Caco-2 (cell line): ENCODE measurements at regions not wholly inside any gene's neighbourhood (a gene's known extent, or its start where the extent isn't known, plus 50 kb on each side); places are given as distances from the start of the nearest gene placed in this dataset.

ENCODE experiments used
- BruUV-seq: library from RNA; stranded (reverse); fragments of 400-500 nt; replicated peaks from 2 replicates; lab custom pipeline; 2021; lab: Mats Ljungman, UMichigan
- CTCF ChIA-PET: fragments of 300-600 bp; sonication (Branson Sonifier 250); formaldehyde crosslinking; loops from one replicate; lab custom pipeline; 2022; ENCODE audit warnings: antibody characterized with exemption; lab: Charles Lee
- POLR2A ChIA-PET: fragments of 300-600 bp; sonication (Branson Sonifier 250); formaldehyde crosslinking; loops from one replicate; lab custom pipeline; 2022; ENCODE audit warnings: antibody characterized with exemption; lab: Charles Lee
- DNase-seq, 2 experiments: peaks; one replicate each; pipeline versions ENCODE4 v3.0.0 to v3.0.0-alpha.2; 2020 to 2022
- H3K27me3 ChIP-seq: replicated peaks from 2 replicates; pipeline ENCODE4 v1.6.0; 2011; ENCODE audit warnings: low read length; ENCODE audit not compliant: control insufficient read depth, insufficient read depth
- H3K36me3 ChIP-seq: 2 replicates; pipeline ENCODE4 v1.5.1; 2011; ENCODE audit warnings: low read length; ENCODE audit not compliant: control insufficient read depth, insufficient read depth
- H3K4me1 ChIP-seq: fragments of 250-450 bp; sonication (Bioruptor Pico); 2 replicates; pipeline ENCODE4 v1.5.1; 2020; ENCODE audit warnings: mild to moderate bottlenecking
- H3K4me3 ChIP-seq: 2 replicates; pipeline ENCODE4 v1.5.1; 2011; ENCODE audit warnings: low read depth, mild to moderate bottlenecking, control low read depth, low read length
- H3K9me3 ChIP-seq: fragments of 250-450 bp; sonication (Bioruptor Pico); 2 replicates; pipeline ENCODE4 v1.5.1; 2020; ENCODE audit warnings: mild to moderate bottlenecking, moderate library complexity
- H3K27ac Mint-ChIP-seq: one replicate; pipeline ENCODE4 v1.8.0; 2022; ENCODE audit warnings: mixed read lengths; ENCODE audit not compliant: unreplicated experiment
- H3K27me3 Mint-ChIP-seq: one replicate; pipeline ENCODE4 v1.8.0; 2022; ENCODE audit warnings: mixed read lengths; ENCODE audit not compliant: insufficient read depth, unreplicated experiment
- H3K36me3 Mint-ChIP-seq: one replicate; pipeline ENCODE4 v1.8.0; 2022; ENCODE audit warnings: mild to moderate bottlenecking, mixed read lengths; ENCODE audit not compliant: insufficient read depth, unreplicated experiment
- H3K4me1 Mint-ChIP-seq: one replicate; pipeline ENCODE4 v1.8.0; 2022; ENCODE audit warnings: low read depth, mixed read lengths; ENCODE audit not compliant: unreplicated experiment
- H3K4me3 Mint-ChIP-seq: one replicate; pipeline ENCODE4 v1.8.0; 2022; ENCODE audit warnings: mild to moderate bottlenecking, moderate library complexity, mixed read lengths; ENCODE audit not compliant: unreplicated experiment
- H3K9me3 Mint-ChIP-seq: one replicate; pipeline ENCODE4 v1.8.0; 2022; ENCODE audit warnings: mixed read lengths; ENCODE audit not compliant: unreplicated experiment
- CTCF ChIP-seq, 2 experiments: fragments of 200-600 bp in 1 of 2; IDR thresholded peaks; 1 replicate in 1 of 2; 2 replicates in 1 of 2; pipeline versions ENCODE4 v1.5.1 to v1.8.0; 2011 to 2022; ENCODE audit warnings: antibody characterized with exemption in 1 of 2, control low read depth in 1 of 2, inconsistent platforms in 1 of 2, low read depth in 1 of 2, low read length in 1 of 2, mild to moderate bottlenecking in 1 of 2, moderate library complexity in 1 of 2; ENCODE audit not compliant: insufficient read depth in 1 of 2, severe bottlenecking in 1 of 2, unreplicated experiment in 1 of 2
- intact Hi-C: fragments of 100-400 bp; cut with micrococcal nuclease; formaldehyde crosslinking; loops from one replicate; pipeline ENCODE4 v1.10.0; 2022; ENCODE audit not compliant: unreplicated experiment

DNA sequence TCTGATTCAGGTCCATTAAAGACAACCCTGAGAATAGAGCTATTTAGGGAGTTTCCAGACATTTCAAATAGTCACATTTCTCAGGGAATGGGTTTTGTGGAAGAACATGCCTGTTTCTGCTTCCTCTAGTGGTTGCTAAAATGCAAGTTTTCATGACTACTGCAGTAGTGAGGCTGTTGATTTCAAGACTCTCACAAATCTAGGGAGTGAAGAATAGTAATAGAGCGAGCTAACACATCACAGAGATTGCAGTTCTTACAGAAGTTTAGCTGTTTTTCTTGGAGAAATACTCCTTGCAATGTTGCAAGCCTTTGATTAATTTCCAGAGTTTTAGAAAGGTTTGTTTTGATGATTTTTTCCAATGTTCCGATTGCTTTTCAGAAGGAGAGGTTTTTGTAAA, 610.2 kb upstream of the HTR2C start:
- CTCF ChIA-PET = no interaction called here
- H3K27ac Mint-ChIP-seq = no peak overlapping the region

GRCh38 chrX:113966791-113967190, 617.1 kb upstream of the HTR2C start:
- CTCF ChIA-PET = no interaction called here
- Histone ChIP-seq H3K9me3 (no peaks in the 10 kb centered on the region), H3K36me3 (no peaks in the 10 kb centered on the region), H3K4me1 (no peaks in the 10 kb centered on the region), H3K4me3 (no peak overlapping the region), H3K27me3 (no peaks in the 10 kb centered on the region)
- H3K27me3 Mint-ChIP-seq = no peaks in the 10 kb centered on the region
- H3K36me3 Mint-ChIP-seq = no peaks in the 10 kb centered on the region
- intact Hi-C loops = no loop called here
- no peak overlapping the region for H3K27ac Mint-ChIP-seq
- no peaks in the 10 kb centered on the region for H3K9me3 Mint-ChIP-seq
- no peak for TF ChIP-seq CTCF (IDR thresholded peaks at IDR 0.05; ENCODE audit: insufficient read depth in 1 of 2, low read depth in 1 of 2, low read length in 1 of 2, severe bottlenecking in 1 of 2, unreplicated experiment in 1 of 2)
- H3K4me1 Mint-ChIP-seq = no peaks in the 10 kb centered on the region
- no TSS peak for BruUV-seq
- POLR2A ChIA-PET = no interaction called here
- H3K4me3 Mint-ChIP-seq = no peak overlapping the region
- no peak for DNase-seq

More for the DNA sequence above, 610.2 kb upstream of the HTR2C start:
- Histone ChIP-seq H3K36me3 (no peaks in the 10 kb centered on the region), H3K4me3 (no peak overlapping the region), H3K9me3 (no peaks in the 10 kb centered on the region), H3K27me3 (no peaks in the 10 kb centered on the region), H3K4me1 (no peaks in the 10 kb centered on the region)
- Mint-ChIP-seq H3K36me3 (no peaks in the 10 kb centered on the region), H3K27me3 (no peaks in the 10 kb centered on the region), H3K4me1 (no peaks in the 10 kb centered on the region), H3K9me3 (no peaks in the 10 kb centered on the region), H3K4me3 (no peak overlapping the region)
- intact Hi-C loops = no loop called here
- POLR2A ChIA-PET = no interaction called here
- TF ChIP-seq CTCF (IDR thresholded peaks at IDR 0.05; ENCODE audit: insufficient read depth in 1 of 2, low read depth in 1 of 2, low read length in 1 of 2, severe bottlenecking in 1 of 2, unreplicated experiment in 1 of 2) = no peak
- no TSS peak for BruUV-seq
- no peak for DNase-seq

DNA sequence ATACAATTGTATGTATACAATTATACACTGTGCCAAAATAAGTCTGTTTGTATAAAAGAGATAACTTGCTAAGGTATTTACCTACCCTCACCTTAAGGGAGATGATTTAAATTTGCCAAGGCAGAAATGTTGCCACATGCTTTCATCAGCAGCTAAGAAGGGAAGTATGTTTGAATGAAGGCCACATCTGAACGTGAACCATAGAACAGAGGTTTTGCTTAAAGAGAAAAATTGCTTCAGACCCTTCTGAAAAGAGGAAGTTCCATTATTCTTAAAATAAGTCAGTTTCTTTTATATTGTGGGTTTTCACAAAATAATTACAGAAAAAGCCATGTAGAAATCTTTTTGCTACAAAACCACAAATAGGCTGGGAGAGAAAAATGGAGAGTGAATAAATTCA, 621.5 kb upstream of the HTR2C start:
- H3K4me1 ChIP-seq = no peaks in the 10 kb centered on the region
- no peaks in the 10 kb centered on the region for H3K36me3 Mint-ChIP-seq
- H3K4me3 ChIP-seq = no peak overlapping the region
- H3K9me3 ChIP-seq = no peaks in the 10 kb centered on the region
- H3K27ac Mint-ChIP-seq = no peak overlapping the region
- CTCF ChIA-PET = no interaction called here
- no peak overlapping the region for H3K4me3 Mint-ChIP-seq
- intact Hi-C loops = no loop called here
- no peaks in the 10 kb centered on the region for H3K9me3 Mint-ChIP-seq
- TF ChIP-seq CTCF (IDR thresholded peaks at IDR 0.05; ENCODE audit: insufficient read depth in 1 of 2, low read depth in 1 of 2, low read length in 1 of 2, severe bottlenecking in 1 of 2, unreplicated experiment in 1 of 2) = no peak
- no TSS peak for BruUV-seq
- H3K27me3 Mint-ChIP-seq = no peaks in the 10 kb centered on the region
- H3K36me3 ChIP-seq = no peaks in the 10 kb centered on the region
- POLR2A ChIA-PET = no interaction called here
- H3K4me1 Mint-ChIP-seq = no peaks in the 10 kb centered on the region
- H3K27me3 ChIP-seq = no peaks in the 10 kb centered on the region
- DNase-seq = no peak
